ENCODE measurements at regions not wholly inside any gene's neighbourhood (a gene's known extent, or its start where the extent isn't known, plus 50 kb on each side); places are given as distances from the start of the nearest gene placed in this dataset.

DNA sequence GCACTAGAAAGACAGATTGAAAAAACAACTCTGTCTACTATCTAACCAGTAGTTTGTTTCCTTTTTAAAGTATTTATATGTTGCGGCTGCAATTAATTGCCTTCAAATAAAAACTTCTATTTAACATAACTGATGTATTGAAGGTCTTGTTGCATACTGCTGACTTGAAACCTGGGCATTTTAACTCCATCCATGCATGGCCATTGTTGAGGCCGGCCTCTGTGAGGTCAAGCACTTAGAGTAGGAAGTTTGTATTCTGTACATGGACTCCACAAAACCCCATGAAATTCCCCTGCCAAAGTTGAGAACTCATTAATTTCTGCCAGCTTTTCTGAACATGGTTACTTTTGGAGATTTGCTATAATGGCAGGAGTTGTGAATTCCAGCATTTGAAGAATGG is 150.6 kb downstream of the GAS1 start:
- no peak overlapping the region for H3K27ac ChIP-seq (ENCODE audit: low read length)
- H3K27me3 ChIP-seq (ENCODE audit: insufficient read depth, low read depth, low read length): no peaks in the 10 kb centered on the region
- no peak for TF ChIP-seq EZH2 (IDR thresholded peaks at IDR 0.05; ENCODE audit: borderline replicate concordance, insufficient read depth, low read length, poor library complexity, severe bottlenecking)
- TF ChIP-seq, protein P1, sequence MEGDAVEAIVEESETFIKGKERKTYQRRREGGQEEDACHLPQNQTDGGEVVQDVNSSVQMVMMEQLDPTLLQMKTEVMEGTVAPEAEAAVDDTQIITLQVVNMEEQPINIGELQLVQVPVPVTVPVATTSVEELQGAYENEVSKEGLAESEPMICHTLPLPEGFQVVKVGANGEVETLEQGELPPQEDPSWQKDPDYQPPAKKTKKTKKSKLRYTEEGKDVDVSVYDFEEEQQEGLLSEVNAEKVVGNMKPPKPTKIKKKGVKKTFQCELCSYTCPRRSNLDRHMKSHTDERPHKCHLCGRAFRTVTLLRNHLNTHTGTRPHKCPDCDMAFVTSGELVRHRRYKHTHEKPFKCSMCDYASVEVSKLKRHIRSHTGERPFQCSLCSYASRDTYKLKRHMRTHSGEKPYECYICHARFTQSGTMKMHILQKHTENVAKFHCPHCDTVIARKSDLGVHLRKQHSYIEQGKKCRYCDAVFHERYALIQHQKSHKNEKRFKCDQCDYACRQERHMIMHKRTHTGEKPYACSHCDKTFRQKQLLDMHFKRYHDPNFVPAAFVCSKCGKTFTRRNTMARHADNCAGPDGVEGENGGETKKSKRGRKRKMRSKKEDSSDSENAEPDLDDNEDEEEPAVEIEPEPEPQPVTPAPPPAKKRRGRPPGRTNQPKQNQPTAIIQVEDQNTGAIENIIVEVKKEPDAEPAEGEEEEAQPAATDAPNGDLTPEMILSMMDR (IDR thresholded peaks at IDR 0.05; ENCODE audit: poor library complexity, severe bottlenecking): no peak
- no peak for TF ChIP-seq POLR2AphosphoS5 (IDR thresholded peaks at IDR 0.05)
- no peak for TF ChIP-seq EP300 (conservative IDR thresholded peaks at IDR 0.05; ENCODE audit: poor library complexity, severe bottlenecking)
- no peak for TF ChIP-seq SMC3 (conservative IDR thresholded peaks at IDR 0.05; ENCODE audit: poor library complexity)
- H3K4me2 ChIP-seq (ENCODE audit: low read length): no peak overlapping the region
- no peaks in the 10 kb centered on the region for H3K9me3 ChIP-seq (ENCODE audit: low read length)
- H3K4me3 ChIP-seq (ENCODE audit: low read length): no peak overlapping the region
- no peaks in the 10 kb centered on the region for H3K79me2 ChIP-seq (replicated peaks; ENCODE audit: insufficient read depth, low read length)
- no peaks in the 10 kb centered on the region for H3K36me3 ChIP-seq (ENCODE audit: insufficient read depth, low read length)
- no peak overlapping the region for H3K9ac ChIP-seq (ENCODE audit: low read length)
- H4K20me1 ChIP-seq (ENCODE audit: insufficient read depth): no peaks in the 10 kb centered on the region
- no peaks in the 10 kb centered on the region for H3F3A ChIP-seq (ENCODE audit: insufficient read depth, low read length, poor library complexity, severe bottlenecking)
- H2AFZ ChIP-seq (ENCODE audit: low read depth, low read length): no peak overlapping the region
- H3K9me2 ChIP-seq (ENCODE audit: insufficient read depth, low read length): no peaks in the 10 kb centered on the region

DNA sequence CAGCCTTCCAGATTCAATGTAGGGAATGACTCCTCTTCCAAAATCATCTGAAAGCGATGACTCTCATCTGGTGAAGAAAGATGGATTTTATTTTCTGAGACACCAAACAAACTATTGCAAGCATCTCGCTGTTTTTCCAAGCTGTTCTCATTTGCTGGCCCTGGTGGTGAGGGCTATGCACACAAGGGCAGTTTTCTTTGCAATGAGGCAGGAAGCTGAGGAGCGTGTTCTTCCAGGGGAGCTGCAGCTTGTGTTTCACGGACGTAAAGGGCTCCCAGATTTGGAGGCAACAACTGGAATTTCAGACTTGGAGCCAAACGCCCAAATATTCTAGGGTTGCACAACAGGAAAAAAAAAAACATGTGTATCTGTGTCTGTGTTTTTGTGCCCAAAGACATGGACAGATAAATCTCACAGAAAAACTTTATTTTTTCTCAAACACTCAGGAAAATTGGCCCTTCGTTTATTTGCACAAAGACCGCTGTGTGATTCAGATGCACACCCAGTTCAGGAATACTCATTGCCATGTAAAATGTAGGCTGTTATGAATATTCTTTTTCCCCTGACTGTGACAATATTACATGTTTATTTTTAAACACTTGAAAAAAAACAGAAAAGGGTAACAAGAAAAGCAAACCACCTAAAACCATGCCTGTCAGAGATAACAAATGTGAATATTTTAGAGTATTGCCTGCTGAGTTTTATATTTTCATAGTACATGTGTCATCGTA is 151.3 kb downstream of the GAS1 start:
- Histone ChIP-seq H3K4me3 (ENCODE audit: low read length) (no peak overlapping the region), H3K4me2 (ENCODE audit: low read length) (no peak overlapping the region), H2AFZ (ENCODE audit: low read depth, low read length) (no peak overlapping the region), H3F3A (ENCODE audit: insufficient read depth, low read length, poor library complexity, severe bottlenecking) (no peaks in the 10 kb centered on the region), H3K36me3 (ENCODE audit: insufficient read depth, low read length) (no peaks in the 10 kb centered on the region), H3K9me3 (ENCODE audit: low read length) (no peaks in the 10 kb centered on the region), H4K20me1 (ENCODE audit: insufficient read depth) (no peaks in the 10 kb centered on the region), H3K27me3 (ENCODE audit: insufficient read depth, low read depth, low read length) (no peaks in the 10 kb centered on the region), H3K79me2 (replicated peaks; ENCODE audit: insufficient read depth, low read length) (no peaks in the 10 kb centered on the region), H3K9ac (ENCODE audit: low read length) (no peak overlapping the region), H3K9me2 (ENCODE audit: insufficient read depth, low read length) (no peaks in the 10 kb centered on the region), H3K27ac (ENCODE audit: low read length) (no peak overlapping the region)
- TF ChIP-seq SMC3 (conservative IDR thresholded peaks at IDR 0.05; ENCODE audit: poor library complexity) (no peak), EZH2 (IDR thresholded peaks at IDR 0.05; ENCODE audit: borderline replicate concordance, insufficient read depth, low read length, poor library complexity, severe bottlenecking) (no peak), MXI1 (conservative IDR thresholded peaks at IDR 0.05; ENCODE audit: poor library complexity, severe bottlenecking) (no peak), POLR2AphosphoS5 (IDR thresholded peaks at IDR 0.05) (no peak), EP300 (conservative IDR thresholded peaks at IDR 0.05; ENCODE audit: poor library complexity, severe bottlenecking) (no peak), TAF1 (IDR thresholded peaks at IDR 0.05; ENCODE audit: low read depth) (no peak), RAD21 (conservative IDR thresholded peaks at IDR 0.05) (no peak)
- TF ChIP-seq, protein P1 (IDR thresholded peaks at IDR 0.05; ENCODE audit: poor library complexity, severe bottlenecking): no peak
- TF ChIP-seq, protein P2, sequence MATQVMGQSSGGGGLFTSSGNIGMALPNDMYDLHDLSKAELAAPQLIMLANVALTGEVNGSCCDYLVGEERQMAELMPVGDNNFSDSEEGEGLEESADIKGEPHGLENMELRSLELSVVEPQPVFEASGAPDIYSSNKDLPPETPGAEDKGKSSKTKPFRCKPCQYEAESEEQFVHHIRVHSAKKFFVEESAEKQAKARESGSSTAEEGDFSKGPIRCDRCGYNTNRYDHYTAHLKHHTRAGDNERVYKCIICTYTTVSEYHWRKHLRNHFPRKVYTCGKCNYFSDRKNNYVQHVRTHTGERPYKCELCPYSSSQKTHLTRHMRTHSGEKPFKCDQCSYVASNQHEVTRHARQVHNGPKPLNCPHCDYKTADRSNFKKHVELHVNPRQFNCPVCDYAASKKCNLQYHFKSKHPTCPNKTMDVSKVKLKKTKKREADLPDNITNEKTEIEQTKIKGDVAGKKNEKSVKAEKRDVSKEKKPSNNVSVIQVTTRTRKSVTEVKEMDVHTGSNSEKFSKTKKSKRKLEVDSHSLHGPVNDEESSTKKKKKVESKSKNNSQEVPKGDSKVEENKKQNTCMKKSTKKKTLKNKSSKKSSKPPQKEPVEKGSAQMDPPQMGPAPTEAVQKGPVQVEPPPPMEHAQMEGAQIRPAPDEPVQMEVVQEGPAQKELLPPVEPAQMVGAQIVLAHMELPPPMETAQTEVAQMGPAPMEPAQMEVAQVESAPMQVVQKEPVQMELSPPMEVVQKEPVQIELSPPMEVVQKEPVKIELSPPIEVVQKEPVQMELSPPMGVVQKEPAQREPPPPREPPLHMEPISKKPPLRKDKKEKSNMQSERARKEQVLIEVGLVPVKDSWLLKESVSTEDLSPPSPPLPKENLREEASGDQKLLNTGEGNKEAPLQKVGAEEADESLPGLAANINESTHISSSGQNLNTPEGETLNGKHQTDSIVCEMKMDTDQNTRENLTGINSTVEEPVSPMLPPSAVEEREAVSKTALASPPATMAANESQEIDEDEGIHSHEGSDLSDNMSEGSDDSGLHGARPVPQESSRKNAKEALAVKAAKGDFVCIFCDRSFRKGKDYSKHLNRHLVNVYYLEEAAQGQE (IDR thresholded peaks at IDR 0.05; ENCODE audit: borderline replicate concordance): no peak

Measured in neural cell (in vitro differentiated cells).